ENCODE measurements at regions not wholly inside any gene's neighbourhood (a gene's known extent, or its start where the extent isn't known, plus 50 kb on each side); places are given as distances from the start of the nearest gene placed in this dataset.

DNA sequence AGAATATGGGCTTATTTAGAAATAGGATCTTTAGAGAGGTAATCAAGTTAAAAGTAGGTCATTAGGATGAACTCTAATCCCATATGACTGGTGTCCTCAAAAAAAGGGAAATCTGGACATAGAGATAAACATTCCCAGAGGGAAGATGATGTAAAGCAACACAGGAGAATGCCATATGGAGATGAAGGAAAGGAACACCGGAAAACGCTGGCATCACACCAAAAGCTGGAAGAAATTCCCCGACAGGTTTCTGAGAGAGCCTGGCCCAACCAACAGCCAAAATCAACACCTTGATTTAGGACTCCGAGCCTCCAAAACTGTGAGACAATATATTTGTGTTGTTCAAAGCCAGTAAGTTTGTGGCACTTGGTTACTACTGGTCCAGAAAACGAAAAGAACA, 296.7 kb downstream of the DSEL start:
- no peak for DNase-seq

DNA sequence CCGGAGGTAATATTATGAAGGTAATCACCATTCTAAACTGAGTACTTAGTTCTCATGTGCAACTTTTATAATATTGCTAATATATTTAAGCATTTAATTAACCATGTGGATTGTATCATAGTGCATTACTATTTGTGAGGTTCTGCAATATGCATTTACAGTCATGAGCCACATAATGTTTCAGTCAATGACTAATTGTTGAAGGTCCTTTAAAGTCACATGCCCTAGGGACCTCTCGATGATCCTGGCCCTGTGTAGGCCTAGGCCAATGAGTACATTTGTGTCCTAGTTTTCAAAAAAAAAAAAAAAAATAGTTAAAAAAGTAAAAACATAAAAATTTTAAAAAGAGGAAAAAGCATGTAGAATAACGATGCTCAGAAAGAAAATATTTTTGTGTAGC, 298.0 kb downstream of the DSEL start:
- DNase-seq, result no peak

DNA sequence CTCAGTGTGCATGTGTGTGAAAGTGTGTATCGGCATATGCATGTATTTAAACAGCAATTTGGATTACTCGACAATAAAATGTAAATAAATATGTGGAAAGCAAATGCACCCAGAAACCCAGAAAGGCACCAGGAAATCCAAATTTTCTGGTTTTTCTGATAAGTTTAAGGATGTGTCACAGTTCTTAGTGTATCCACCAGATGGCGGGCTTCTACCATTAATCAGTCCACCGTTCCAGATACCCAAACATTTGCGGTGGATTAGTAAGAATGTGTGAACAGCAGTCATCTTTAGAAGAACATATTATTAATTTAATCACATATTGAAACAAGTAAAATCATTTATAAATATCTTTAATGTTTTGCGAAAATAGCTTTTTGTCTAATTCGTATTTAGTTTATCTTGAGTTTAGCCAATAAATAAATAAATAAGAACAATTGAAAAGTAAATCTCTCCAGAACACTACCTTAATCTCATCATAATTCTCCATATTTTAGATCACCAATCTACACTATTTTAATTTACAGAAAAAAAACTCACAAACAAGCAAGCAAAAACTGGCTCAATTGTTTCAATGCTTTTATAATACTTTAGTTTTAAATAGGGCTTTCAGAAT, 298.9 kb downstream of the DSEL start:
- DNase-seq, result peak; percentile 82

DNA sequence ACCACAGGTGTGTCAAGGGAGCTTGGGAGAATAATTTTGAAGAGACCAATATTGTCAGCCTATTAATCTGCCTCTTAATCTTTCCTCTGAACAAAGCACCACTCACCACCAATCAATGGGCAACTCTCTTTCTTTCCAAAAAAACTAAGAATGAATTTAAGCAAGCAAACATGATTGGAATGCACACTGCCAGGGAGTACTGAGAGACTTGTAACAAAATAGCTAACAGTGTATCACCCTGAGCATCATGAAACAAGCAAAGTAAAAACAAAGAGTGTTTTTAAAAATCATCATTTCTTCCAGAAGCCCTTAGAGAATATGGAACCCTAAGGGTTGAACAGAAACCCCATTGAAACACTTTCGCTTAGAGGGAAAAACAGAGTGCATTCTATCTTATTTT, 299.7 kb downstream of the DSEL start:
- no peak for DNase-seq

DNA sequence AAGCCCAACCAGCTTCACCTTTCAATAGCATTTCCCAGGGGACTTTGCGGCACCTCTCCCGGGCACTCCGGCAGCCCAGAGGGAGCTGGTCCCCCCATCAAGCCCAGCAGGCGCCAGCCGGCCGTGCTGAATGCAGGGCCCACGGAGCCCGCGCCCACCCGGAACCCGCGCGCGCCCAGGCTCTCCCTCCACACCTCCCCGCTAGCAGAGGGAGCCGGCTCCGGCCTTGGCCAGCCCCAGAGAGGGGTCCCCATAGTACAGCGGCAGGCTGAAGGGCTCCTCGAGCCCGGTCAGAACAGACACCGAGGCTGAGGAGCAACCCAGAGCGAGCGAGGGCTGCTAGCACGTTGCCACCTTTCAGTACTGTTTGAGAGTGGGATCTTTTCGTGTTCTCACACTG, 300.8 kb downstream of the DSEL start:
- DNase-seq, result no peak

DNA sequence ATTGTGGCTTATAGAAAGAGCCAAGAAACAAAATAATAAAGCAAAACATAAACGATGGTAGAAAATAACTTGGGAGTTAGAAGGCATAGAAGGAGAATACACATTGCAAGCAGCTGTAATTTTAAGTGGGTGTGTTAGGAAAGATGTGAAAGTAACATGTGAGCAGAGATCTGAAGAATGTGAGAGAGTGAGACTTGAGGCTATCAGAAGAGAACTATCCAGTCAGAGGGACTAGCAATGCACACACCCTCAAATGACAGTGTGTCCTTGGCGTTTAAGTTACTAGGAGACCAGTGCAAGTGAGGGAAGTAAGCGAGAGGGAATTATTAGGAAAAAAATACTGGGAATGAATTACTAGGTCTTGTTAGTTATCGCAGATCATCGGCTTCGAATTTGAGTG, 304.9 kb downstream of the DSEL start:
- no peak for DNase-seq

DNA sequence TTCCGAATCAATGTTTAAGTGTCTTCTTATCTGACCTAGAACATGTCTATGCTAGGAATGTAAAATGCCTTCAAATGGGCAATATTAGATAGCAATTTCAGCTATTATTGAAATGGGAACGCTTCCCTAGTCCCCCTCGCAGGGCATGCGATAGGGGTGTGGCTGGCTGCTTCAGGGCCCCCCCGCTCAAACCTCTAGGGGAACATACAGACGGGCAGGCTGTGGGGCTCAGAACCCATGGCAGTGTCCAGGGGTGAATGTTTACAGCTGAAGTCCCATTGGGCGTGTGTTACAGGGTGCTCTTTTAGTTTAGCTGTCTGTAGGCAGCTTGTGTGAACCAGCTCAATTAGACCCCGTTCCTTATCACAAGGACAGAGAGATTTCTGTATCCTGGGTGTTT, 315.9 kb downstream of the DSEL start:
- no peak for DNase-seq

DNA sequence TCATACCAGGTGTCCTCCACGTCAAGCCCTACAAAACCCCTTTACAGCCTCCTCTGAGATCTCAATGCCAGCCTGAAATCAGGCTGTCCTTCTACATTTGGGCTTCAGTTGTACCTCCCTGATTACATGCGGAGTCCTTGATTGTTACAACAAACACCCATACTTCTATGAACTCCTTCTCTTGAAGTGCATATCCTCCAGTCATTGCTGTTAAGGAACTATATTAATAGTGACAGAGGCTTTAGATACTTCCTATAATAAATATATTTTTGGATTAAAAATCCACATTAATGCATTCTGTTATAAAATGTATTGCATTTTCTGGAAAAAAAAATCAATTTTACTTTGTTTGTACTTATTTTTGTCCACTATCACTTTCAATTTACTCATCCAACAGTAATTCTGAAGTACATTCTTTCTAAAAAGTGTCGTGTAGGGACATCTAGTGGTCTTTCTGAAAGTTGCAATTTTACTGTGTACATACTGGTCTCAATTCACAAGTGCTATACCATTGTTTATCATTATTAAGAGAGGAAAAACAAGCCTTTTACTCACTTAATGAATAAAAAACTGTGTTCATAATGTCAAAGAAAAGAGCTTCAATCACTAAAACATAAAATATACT, 316.4 kb downstream of the DSEL start:
- peak; percentile 94 for DNase-seq

DNA sequence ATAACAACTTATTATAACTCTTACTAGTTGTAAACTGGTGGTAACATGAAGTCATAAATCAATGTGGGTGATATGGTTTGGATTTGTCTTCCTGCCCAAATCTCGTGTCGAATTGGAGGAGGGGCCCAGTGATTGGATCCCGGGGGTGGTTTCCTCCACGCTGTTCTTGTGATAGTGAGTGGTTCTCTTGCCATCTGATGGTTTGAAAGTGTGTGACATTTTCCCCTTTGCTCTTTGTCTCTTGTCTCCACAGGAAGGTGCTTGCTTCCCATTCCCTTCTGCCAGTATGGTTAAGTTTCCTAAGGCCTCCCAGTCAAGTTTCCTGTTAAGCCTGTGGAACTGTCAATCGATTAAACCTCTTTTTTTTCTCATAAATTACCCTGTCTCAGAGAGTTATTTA, 321.6 kb downstream of the DSEL start:
- DNase-seq, result no peak

DNA sequence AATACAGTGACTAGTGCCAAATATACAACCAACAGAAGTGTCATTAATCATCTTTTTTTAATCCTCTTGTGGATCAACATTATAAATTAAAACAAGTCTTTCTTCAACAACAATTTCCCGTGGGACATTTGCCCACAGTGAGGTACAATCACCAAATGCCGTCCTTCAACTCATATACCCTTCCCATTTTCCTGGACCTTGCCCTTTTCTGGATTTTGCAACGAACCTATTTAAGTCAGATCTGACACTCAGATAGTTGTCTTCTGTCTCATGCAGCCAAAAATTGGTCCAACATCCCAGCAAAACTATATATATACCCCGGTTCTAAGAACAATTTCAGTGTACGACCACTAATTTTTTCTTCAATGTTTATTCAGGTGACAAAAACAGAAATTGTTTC, 324.0 kb downstream of the DSEL start:
- no peak for DNase-seq

DNA sequence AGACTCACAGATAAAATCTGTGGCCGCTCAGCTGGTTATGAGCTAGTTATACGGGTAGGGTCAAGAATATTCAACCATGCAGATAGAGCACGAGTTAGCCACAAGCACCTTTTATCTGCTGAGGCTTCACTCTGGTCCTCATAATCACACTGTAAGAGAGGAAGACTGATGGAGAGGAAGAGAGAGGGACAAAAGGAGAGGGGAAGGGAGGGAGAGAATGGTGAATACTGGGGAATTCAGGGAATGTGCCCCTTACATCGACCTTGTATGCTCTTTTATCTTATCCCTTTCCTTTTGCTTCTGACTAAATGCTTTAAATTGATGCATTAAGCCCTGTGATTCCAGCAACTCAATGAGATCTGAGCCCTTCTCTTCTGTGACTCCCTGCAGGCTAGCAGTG, 333.1 kb downstream of the DSEL start:
- DNase-seq, result no peak

DNA sequence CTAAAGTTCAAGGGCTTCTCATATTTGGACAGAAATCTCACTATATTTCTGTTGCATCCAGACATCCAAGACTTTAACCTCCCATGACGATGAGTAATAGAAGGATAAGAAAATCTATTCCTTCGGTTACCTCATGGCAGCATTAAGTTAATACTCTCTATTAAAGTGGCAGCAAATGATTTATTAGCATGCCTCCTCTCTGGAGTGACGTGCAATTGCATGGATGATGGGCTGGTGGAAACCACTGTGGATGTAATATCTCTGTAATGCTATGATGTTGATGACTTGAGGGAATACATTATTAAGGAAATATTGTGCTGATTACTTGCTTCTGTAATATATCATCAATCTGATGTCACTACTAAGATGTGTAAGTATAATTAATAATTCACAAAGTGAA, 336.8 kb downstream of the DSEL start:
- DNase-seq, result no peak

DNA sequence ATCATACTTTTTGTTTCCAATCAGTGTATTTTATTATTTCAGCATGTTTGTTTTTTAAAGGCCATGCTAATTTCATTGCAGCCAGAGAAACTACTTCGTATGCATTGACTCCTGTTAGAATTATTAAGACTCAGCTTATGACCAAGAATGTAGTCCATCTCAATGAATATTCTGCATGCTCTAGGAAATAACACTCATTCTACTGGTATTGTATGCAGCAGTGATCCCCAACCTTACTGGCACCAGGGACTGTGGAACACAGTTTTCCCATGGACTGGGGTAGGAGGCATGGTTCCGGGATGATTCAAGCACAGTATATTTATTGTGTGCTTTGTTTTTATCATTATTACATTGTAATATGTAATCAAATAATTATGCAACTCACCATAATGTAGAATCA, 356.9 kb downstream of the DSEL start:
- DNase-seq, result no peak

DNA sequence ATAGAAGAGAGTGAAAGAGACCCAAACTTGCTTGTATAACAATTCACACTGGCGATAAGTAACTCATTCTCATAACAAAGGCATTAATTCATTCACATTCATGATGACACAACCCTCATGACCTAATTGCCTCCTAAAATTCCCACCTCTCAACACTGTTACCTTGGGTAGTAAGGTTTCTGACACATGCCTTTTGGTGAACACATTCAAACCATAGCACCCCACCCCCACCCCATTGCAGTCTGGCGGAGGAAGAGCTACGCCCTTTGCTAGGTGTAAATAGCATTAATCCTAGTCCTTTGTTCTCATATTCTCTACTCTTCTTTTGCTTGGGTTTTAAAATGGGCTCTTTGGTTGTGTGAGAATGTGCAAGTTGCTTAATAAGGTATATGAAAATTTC, 361.5 kb downstream of the DSEL start:
- no peak for DNase-seq

DNA sequence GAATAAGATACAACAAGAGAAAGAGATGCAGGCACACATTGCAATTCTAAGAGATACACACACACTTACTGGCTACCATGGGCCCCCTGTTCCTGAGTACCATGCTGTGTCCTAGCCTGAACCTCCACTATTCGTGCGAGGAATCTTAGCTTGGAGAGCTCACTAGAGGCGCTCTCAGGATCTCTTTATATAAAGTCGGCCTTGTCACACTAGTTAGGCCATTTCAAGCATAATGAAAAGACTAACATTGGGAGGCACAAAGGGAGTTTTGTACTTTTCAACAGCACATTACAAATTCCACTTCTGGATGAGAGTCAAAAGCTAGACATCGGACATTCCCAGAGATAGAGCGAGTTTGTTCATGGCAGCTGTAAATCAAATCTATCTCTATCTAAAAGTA, 365.2 kb downstream of the DSEL start:
- no peak for DNase-seq

DNA sequence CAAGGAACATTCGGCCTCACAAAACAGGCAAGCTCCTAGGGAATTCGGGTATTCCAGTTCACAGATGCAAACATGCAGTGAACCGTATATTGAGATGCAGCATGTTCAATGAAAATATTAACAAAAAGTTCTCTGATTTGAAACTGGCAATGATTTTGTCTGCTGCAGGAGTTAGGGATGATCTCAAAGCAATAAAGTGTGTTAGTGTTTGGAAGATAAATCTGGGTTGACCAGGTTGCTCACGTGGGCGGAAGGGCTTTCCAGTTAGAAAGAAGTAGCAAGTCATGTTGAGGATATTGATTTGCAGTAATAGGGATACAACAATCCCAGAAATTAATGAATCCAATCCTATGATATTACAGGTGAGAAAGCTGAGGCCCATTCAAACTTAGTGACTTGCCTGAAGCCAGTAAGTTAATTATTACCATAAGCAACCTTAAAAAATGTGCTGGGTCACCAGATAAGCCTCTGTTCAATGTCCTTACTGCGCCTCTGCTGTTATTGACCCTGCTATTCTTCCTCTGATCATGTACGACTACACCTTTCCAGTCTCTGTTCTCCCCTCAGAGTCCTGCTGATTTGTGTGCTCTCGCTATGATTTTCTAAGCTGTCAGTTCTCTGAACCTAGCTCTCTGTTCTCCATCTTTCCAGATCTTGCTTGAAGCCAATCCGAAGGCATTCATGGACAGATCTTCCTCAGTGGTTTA, 370.8 kb downstream of the DSEL start:
- DNase-seq, result peak; percentile 67

DNA sequence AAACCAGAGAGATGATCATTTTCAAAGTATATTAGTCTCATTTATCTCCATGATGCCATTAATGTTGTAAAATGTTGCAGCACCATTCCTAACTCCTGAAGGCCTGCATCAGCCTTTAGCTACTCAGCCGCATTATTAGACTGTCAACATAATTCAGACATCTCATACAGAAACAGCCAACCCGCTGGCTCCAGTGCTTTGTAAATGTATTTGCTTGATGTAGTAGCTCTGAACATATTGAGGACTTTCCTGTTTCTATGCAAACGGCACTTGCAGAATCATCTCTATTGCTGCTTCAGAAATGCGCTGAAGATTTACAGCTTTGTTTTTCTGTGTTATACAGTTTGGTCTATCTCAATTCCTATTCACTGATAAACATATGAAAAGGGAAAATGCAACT, 372.2 kb downstream of the DSEL start:
- DNase-seq, result peak; percentile 92

DNA sequence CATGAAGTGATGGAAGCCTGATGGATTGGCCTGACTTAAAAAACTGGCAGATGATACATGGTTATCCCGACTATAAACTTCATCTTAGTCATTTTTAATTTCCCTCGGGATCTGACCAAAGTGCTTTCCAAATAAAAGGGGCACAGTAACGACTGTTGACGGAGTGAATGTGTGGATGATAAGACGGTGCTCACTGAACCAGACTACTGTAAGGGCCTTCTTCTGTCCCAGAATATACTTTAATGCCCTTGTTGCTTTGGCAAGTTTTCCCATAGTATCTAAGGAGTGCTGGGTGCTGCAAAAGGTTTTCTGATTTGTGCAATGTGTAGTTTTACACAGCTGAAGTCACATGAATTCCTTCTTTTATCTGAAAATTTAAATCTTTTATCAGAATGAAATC, 373.5 kb downstream of the DSEL start:
- DNase-seq, result peak; percentile 28

DNA sequence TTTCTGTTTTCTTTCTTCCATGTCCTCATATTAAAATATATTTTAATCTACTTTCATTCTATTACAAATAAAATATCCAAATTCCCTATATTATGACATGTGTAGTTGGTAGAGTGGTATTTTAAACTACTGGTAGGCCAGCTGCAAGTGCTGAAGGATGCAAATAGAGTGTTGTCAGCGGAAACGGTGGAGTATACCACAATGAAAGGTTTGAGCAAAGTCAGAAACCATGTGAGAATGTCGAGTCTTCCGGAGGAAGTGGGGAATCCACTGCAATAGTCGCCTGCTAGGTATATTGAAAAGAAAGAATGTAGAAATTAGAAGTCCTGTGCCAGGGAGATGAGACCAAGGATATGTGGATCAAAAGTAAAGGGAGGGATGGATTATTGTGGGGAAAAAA, 373.9 kb downstream of the DSEL start:
- no peak for DNase-seq

DNA sequence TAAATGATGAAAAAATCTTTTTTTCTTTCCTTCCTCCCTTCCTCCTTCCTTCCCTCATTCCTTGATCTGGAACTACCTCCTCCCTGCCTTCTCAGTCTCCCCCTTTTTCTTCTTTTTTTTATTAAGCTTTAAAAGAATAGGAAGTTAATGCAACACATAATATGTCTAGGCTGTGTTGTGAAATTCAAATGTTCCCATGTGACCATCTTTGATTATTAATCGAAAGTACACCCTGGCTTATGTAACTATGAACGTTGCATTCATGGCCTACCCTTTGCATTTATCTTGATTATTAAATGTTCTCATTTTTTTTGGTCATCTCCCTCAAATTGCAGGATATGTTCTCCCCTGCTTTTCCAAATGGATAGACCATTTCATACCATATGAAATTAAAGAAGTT, 376.0 kb downstream of the DSEL start:
- DNase-seq, result no peak

DNA sequence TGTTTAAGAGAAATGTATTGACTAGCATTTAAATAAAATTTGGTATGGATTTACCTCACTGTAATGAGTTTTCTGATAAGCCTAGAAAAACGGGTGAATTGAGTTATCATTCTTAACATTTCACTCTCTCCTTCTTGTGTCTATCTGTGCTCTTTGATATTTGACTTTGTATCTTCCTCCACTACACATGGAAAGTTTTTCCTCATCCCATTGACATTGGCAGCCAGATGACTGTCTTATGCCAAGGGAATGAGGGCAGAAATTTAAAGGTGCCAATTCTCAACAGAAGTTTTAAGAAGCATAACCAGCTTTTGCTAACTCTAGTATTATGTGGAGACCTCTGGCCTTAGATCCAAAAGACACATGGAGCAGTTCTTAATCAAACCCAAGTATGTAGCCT, 376.6 kb downstream of the DSEL start:
- no peak for DNase-seq

DNA sequence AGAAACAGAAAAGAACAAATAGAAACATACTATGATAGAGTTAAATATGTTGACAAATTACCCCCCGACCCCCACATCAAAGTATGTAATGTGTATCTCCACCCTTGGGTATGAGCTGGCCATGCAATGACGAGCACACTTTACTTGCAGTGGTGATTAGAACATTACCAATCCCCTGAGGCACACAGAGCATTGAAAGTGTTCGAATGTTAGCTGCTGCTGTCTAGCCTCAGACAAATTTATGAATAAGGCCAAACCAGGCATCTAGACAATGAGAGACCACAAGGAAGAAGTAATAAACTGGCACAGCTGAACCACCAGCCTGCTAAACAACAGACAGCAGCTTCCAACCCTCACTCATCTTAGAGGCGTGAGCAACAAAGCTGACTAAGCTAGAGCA, 380.5 kb downstream of the DSEL start:
- DNase-seq, result peak; percentile 82

DNA sequence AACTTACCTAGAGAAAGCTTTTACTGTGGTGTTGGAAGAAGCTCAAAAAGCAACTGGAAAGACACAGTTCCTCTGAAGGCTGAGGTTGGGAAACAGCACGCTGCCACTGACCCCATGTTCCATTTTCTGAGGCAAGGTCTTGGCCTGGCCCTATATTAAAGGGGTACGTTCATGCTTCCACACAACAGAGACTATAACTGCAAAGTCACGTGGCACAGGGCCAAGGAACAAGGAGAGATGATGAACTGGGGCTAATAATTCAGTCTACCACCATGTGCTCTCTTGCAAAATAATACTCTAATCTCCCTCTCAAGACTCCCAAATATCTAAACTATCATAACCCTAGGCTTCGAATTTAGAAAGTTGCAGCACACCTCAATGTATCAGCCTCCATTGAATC, 381.6 kb downstream of the DSEL start:
- no peak for DNase-seq

DNA sequence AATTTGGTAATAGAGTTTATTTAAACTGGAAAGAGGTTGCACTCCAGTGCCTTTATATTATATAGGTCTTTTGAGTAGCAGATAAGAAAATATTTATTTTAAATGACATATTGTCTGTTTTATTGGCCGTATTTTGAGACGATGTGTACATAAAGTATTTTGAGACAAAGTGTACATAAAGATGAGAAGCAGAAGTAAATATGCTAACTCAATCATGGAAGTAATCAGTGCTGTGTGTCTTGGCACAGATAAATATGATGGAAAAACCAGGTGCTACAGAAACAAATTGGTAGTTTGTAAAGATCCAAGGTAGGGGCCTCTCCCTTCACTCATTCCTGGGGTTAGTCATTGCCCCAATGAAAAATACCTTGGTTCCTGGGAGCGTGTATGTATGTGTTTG, 382.9 kb downstream of the DSEL start:
- DNase-seq, result peak; percentile 100

DNA sequence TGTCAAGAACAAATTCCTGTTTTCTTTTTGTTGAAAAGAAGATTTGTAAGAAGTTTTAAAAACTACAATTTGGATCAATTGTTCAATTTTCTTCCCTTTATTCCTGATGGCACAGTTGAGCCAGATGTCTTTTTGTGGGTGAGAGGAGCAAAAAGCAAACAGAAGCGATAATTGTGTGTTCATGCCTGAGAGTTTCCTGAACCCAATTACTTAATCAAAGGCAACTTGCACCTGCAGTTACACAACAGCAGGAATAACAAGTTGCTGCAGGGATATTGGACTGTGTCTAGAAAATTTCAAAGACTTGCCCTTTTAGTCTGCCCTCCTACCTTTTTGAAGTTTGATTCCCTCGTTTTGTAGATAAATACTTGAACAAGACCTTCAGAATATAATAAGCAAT, 383.6 kb downstream of the DSEL start:
- DNase-seq, result peak; percentile 100
